GM19239 (cell line): ENCODE measurements at regions not wholly inside any gene's neighbourhood (a gene's known extent, or its start where the extent isn't known, plus 50 kb on each side); places are given as distances from the start of the nearest gene placed in this dataset.
"Not testable (repeated sequence)": the region's sequence is repeated elsewhere in the genome, so short reads cannot be mapped to it uniquely, and the experiment has no call there.

Experiments
- DNase-seq: peaks from one replicate; pipeline ENCODE4 v3.0.0; 2011; ENCODE audit warnings: low spot score; ENCODE audit not compliant: insufficient read length
- FAIRE-seq: peaks from 2 replicates; lab custom pipeline; 2011; peaks lifted over from hg19 to GRCh38; lab: Jason Lieb, UNC

DNA sequence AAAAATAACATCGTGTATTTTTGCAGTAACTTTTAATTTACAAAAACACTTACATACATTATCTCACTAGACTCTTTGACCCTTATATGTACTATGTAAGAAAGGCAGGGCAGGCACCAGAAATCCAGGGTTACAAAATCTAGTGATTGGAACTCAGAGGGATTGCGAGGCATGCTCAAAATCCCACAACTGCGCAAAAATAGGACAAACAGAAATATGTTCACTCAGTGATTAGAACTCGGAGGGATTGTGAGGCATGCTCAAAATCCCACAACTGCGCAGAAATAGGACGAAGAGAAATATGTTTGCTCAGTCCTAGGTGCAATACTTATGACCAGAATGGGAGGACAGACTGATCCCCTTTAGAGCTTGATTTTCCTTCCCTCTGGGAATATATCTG lies 79.2 kb upstream of the TGFBR2 start:
- FAIRE-seq = peak; percentile 18
- no peak for DNase-seq

DNA sequence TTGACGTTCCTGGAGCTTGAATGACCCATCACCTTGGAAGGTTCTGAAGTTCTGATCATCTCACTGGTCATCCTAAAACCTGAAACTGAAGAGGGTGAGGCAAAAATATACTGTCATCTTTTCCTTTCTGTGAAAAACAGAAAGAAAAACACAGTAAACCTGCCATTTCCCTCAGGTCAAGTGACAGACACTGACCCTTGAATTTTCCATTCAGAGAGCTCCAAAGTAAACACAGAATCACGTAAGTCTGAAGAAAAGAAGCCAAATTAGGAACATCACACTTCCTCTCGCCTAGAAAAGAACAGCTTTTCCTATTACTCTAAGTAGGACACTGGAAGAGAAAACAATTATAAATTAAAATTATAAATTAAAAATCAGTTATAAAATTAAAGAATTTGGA lies 78.7 kb upstream of the TGFBR2 start:
- no peak for FAIRE-seq
- no peak for DNase-seq

DNA sequence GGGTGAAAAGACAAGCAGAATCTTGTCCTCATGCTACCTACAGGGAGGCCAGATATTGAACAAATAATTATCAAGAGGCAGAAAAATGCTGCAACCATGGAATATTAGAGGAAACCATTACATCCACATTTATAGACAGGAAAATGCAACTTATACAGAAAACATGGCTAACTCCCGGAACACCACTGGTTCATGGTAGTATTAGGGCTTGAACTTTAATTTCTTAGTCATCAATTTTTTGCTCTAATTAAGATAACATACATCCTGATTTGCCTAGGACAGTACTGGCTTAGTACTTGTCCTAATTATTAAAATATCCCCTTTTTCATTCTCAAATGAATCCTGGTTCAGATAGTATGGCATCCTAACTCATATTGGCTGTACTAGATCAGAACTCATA lies 76.3 kb upstream of the TGFBR2 start:
- DNase-seq (no peak), FAIRE-seq (no peak)

DNA sequence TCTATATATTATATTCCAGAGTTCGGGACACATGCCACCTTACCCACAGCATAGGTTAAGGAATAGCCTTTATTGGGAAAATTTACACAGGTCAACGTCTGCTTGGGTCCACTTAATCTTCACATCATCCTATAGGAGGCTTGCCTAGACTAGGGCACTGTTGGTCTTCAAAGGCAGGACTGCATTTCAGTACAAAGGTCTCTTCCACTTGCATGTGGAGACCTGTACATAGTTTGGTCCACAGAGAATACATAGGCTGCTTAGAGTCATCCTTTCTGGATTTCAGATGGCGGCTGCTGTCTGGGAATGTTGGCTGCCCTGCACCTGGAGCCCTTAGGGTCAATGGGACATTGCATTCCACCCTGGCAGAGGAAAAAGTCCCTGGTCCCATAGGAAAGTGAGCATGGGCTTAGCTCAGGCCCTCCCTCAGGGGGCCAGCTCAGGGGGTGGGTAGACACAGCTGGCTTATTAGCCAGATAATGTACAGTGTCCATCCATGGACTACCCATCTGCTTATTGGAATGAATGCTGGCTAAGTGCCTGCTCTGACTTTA lies 75.3 kb upstream of the TGFBR2 start:
- no peak for DNase-seq
- no peak for FAIRE-seq

DNA sequence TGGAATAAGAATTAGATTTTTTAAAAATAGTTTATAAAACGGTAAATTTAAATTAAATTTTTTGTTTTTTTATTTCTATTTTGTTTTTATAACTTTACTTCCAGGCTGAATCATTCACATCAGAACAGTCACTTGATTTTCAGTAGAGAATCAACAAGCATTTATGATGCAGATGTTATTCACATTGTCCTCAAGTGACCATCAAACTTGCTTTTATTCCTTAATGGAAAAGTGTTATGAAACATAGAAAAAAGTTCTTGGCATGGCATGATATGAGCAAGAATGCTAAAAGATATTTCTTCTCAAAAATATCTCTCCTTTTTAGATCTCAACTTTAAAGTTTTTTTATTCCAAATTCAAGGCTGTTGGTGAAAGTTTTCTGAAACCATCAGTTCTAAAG lies 70.9 kb upstream of the TGFBR2 start:
- no peak for FAIRE-seq
- no peak for DNase-seq

DNA sequence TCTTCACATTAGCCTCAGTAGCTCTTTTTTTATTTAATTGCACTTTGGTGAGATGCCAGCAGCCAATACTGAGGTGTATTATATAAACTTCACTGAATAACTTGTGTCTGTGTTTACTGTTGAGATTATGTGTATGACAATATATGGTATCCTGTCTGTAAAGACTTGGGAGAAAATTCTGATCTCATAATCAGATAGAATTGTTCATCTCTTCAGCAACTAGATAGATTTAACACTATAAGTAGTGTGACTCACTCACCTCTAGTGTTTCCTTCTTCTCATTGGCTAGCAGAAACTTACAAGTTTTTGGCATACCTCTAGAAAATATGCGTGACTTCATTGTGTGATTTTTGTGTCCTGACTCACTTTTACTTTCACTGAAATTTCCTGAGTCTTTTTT lies 67.6 kb upstream of the TGFBR2 start:
- FAIRE-seq = no peak
- no peak for DNase-seq

DNA sequence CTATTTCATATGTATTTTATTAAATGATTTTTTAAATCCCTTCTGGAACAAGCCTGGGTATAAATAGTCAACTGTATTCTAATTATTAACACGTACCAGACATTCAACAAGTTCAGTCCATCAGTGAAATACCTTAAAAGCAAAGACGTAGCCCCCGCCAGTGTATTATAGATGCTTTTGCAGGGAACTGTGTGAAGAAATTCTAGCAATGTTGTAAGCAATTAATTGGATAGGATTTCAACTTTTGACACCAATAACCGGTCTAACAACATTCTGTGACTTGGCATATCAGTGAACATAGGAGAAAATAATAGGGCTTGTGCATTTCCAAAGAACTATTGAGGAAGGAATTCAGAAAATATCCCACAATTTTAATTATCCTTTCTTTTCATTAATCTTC lies 67.2 kb upstream of the TGFBR2 start:
- FAIRE-seq = no peak
- DNase-seq = no peak

DNA sequence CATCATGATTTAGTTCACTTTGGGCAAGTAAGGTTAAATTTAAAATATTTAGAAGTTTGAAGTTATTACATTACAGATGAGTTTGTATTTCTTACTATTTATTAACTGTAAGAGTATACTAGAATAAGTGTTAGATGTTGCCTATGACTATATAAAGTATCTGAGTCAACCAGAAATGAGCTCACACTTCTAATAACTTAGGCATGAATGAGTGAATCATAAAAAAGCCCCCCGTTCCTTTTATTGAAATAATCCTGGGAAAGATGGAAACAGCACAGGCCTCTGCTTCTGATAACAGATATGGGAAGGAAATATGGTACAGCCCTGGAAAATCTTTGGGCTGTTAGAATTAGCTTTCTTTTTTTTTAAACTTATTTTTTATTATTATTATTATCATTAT lies 66.6 kb upstream of the TGFBR2 start:
- FAIRE-seq (no peak), DNase-seq (no peak)

DNA sequence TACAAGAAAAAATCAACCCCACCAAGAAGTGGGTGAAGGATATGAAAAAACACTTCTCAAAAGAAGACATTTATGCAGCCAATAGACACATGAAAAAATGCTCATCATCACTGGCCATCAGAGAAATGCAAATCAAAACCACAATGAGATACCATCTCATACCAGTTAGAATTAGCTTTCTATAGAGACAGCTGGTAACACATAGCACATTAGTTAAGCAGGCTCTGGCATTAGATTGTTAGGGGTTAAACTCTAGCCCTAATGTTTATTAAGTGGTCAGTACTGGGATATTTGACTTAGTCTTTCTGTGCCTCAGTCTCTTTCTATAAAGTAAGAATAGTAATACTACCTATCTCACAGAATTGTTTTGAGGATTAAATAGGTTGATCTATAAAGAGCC lies 65.2 kb upstream of the TGFBR2 start:
- FAIRE-seq, DNase-seq: not testable (repeated sequence)

DNA sequence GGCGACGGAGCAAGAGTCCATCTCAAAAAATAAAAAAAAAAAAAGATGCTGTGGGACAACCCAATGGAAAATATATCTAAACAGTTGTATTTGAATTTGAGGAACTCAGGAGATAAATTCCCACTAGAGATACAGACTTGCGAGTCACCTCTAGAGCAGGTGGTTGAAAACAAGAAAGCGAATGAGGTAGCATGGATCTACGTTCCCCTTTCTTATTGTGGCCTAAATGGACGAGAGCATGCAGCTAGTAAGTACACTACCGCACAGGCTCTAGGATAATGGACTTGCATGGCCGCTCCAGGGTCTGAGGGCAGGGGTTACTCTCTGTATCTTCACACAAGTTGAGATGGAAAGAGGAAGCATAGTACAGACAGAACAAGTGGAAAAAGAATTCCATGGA lies 63.5 kb upstream of the TGFBR2 start:
- no peak for FAIRE-seq
- no peak for DNase-seq

DNA sequence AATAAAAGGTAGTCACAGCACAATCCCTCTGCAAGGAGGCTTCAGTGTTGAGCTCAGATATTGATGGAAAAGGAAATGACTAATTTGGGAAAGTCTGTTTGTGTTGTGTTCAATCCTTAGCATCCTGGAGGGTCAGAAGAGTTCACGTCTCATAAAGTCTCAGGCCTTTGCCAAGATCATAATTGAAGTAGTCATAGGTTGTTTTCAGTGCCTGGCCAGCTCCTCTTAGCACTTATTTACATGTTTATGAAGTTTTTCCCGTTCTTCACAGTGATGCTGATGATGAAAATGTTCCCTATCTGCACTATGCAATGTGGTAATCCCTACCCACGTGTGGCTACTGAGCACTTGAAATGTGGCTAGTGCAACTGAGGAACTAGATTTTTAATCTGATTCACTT lies 61.6 kb upstream of the TGFBR2 start:
- DNase-seq (no peak), FAIRE-seq (no peak)

DNA sequence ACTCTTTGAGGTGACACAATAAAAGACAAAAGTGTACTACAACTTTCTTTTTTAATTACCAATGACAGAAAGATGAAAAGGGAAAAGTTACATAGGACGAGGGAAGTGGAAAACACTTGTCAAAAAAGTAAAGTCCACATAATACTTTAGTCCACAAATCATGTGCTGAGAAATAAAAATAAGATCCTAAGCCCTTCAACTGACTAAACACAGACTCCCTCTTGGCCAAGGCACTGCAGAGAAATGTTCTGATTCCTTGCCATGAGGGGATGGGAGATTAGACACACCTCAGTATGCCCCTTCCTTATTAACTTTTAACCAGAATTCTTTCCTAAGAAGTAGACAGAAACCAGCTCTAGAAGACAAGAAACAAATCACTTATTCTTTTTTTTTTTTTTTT lies 59.5 kb upstream of the TGFBR2 start:
- DNase-seq (no peak), FAIRE-seq (no peak)

DNA sequence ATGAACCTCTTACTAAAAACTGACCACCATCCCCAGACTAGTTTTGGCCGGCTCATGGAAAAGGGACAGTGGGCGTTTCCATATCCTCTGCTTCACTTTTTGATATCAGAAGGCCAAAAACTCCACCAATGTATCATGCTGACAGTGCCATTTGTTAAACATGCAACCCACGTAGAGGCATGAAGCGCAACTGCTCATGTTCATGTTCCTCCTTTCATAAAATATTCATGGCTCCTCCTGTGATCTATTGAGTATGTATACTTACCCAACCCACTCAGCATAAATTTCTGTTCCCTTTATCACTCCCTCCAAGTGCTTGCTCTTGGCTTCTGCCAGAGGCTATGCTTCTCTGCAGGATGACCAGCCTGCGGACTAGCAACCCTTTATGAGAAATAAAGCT lies 58.7 kb upstream of the TGFBR2 start:
- FAIRE-seq = no peak
- no peak for DNase-seq

DNA sequence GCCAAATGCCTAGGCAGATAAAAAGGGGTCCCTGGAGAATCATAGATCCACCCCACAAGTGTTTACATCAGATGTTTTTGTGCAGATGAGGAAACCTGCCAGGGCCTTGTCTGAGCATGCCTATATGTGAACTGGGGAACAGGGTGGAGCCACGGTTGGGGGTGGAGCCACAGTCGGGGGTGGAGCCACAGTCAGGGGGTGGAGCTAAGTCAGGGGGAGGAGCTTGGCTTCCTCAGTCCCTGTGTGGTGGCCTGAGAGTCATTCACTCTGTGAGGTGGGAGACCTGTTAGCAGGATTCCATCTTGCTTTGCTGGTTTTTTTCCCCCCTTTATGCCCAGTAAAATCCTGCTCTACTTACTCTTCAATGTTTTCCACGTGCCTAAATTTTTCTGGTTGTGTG lies 57.8 kb upstream of the TGFBR2 start:
- FAIRE-seq = no peak

DNA sequence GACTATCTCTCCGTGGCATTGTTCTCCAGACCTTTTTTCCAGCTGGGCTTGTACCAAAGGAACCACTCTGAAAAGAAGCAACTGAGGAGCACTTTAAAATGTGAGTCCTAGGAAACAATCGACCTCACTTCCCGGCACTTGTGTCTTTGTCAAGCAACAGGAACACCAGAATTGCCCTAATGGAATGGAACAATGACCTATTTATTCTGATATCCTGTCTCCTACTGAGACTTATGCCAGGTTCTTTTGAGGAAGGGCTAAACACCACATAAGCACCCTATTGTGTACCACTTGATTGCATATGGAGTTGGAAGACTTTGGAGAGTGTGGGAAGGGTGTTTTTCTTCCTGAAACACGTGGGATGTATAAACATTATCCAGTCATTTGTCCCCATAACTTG lies 56.8 kb upstream of the TGFBR2 start:
- FAIRE-seq (no peak), DNase-seq (no peak)

More for the DNA sequence above, 57.8 kb upstream of the TGFBR2 start:
- no peak for DNase-seq

DNA sequence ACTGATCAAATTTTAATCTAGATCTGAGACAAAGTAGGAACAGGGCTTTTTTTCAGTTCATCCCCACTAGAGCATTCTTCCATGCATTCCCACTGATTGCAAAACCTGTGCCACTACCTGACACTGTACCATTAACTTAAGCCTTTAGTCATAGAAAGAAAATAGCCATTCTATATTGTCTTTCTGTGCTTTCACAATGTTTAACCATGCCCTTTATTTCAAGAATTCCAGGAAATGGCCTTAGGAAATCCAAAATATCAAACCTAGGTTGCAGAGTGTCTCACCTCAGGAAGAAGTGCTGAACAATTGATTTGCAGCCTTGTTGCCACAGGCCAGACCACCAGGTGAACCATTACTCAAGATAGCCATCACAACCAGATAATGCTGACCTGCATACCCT lies 56.2 kb upstream of the TGFBR2 start:
- DNase-seq (no peak), FAIRE-seq (no peak)

DNA sequence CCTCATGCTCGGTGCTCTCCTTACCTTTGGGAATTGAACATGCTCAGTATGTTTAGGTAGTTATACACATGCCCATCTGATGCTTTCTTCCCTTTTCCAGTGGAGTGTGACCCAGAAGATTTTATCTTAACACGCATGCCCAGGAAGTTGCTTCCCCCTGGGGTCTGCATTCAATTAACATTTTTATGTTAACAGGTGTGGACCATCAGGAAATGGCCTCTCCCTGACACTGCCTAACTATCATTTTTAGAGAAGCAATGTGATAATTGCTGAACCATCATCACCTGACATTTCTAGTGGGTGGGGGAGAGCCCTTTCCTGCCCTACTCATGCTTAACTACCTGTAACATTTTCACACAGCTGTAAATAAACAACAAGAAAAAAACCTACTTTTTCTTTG lies 55.1 kb upstream of the TGFBR2 start:
- DNase-seq = no peak
- FAIRE-seq = no peak

DNA sequence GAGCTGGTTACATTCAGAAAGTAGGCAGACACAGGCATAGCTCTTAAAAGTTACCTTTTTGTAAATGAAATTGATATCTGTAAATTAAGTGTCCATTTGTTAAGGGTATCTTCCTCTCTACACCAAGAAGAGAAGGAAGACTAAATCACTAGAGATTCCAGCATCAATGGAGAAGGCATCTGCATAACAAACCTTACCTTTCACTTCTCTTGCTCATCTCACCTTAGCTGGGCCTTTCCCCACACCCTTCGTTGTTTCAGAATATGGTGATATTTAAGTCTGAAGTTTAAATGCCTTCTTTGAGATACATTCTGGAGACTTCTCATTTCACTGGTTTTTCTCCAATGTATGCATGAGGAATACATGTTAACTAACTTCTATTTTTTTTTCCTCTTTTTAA lies 54.5 kb upstream of the TGFBR2 start:
- FAIRE-seq (no peak), DNase-seq (no peak)

DNA sequence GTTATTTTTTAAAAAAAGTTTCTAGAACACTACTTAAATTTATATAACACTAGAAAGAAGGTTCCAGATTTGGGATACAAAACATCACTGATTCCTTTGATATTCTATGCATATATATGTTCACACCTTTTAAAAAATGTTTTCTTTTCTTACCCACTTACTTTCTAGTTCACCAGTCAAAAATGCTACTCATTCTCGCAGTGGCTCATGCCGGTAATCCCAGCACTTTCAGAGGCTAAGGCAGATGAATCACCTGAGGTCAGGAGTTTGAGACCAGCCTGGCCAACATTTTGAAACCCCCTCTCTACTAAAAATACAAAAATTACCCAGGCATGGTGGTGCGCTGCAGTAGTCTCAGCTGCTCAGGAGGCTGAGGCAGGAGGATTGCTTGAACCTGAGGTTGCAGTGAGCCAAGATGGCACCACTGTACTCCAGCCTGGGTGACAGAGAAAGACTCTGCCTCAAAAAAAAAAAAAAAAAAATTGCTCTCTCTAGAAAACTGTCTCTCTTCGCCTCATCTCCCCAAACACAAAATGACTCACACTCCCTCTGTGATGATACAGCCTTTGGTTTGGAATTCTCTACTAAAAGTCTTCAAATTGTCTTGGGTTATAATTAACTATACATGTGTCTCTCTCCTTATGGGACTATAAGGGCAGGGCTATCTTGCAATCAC lies 52.6 kb upstream of the TGFBR2 start:
- no peak for FAIRE-seq
- no peak for DNase-seq

DNA sequence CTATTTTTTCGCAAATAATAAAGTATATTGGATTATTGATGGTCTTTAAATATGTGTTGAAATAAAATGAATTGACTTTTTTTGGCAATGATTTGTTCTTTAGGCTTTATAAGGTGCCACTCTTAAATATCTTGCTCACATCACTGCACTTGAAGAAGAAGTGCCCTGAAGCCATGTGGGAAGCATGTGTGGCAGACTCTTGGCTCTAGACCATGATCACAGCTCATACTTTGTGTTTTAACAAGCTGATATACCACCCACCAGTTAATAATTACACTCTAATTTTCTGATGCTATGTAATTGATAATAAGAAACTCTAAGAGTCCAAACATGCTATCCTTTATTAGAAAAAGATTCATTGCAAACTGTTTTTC lies 52.1 kb upstream of the TGFBR2 start:
- DNase-seq (no peak), FAIRE-seq (no peak)

DNA sequence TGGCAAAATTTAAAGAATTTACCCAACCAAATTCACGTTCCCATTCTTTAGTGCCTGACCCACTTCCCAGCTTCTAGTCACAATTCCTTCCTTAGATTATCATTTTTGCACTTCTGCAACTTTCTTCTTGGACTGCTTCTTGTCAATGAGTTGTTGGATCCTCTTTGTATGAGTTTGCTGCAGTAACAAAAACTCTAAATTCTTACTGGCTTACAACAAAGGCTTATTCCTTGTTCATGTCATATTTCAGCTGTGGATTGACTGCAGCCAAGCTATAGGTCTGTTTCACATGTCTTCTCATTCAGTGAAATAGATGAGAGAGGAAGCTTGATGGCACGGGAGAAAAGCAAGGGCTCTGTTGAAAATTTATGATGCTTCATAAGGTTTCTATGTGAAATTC lies 50.4 kb upstream of the TGFBR2 start:
- FAIRE-seq = no peak

More for the DNA sequence above, 50.4 kb upstream of the TGFBR2 start:
- DNase-seq = no peak
